OCI-LY7 (cell line): ENCODE measurements at regions not wholly inside any gene's neighbourhood (a gene's known extent, or its start where the extent isn't known, plus 50 kb on each side); places are given as distances from the start of the nearest gene placed in this dataset.

Source experiments
- BruUV-seq: library from RNA; stranded (reverse); fragments of 400-500 nt; replicated peaks from 2 replicates; lab custom pipeline; 2021; lab: Mats Ljungman, UMichigan
- CTCF ChIA-PET: fragments of 300-600 bp; sonication (Branson Sonifier 250); formaldehyde crosslinking; loops from one replicate; lab custom pipeline; 2022; ENCODE audit warnings: antibody characterized with exemption; ENCODE audit not compliant: unreplicated experiment; lab: Charles Lee
- POLR2A ChIA-PET: fragments of 300-600 bp; sonication (Branson Sonifier 250); formaldehyde crosslinking; loops from one replicate; lab custom pipeline; 2022; ENCODE audit warnings: antibody characterized with exemption; lab: Charles Lee
- DNase-seq: peaks from one replicate; pipeline ENCODE4 v3.0.0-alpha.2; 2015; ENCODE audit warnings: low spot score
- H2AFZ ChIP-seq: fragments of 200-600 bp; sonication (generic), shearing (Covaris generic); 2 replicates; pipeline ENCODE4 v1.6.1; 2014; ENCODE audit warnings: mild to moderate bottlenecking, antibody characterized with exemption, low read length, moderate library complexity
- H3K27ac ChIP-seq: fragments of 200-600 bp; sonication (generic); 2 replicates; pipeline ENCODE4 v1.5.1; 2014; ENCODE audit warnings: mixed run types, low read depth, mild to moderate bottlenecking, moderate library complexity, low read length, inconsistent platforms; ENCODE audit not compliant: poor library complexity, severe bottlenecking
- H3K36me3 ChIP-seq: fragments of 200-600 bp; sonication (generic); 2 replicates; pipeline ENCODE4 v1.6.1; 2014; ENCODE audit warnings: mild to moderate bottlenecking, antibody characterized with exemption, low read length, moderate library complexity, mixed read lengths; ENCODE audit not compliant: insufficient read depth
- H3K4me1 ChIP-seq: fragments of 200-600 bp; sonication (generic); 2 replicates; pipeline ENCODE4 v1.5.1; 2014; ENCODE audit warnings: mild to moderate bottlenecking, low read length; ENCODE audit not compliant: insufficient read depth, poor library complexity, severe bottlenecking
- H3K4me2 ChIP-seq: fragments of 200-600 bp; sonication (generic); 2 replicates; pipeline ENCODE4 v1.6.1; 2014; ENCODE audit warnings: mild to moderate bottlenecking, low read length
- H3K4me3 ChIP-seq: fragments of 200-600 bp; sonication (generic); 2 replicates; pipeline ENCODE4 v1.5.1; 2014; ENCODE audit warnings: mild to moderate bottlenecking, low read depth, low read length; ENCODE audit not compliant: poor library complexity, severe bottlenecking
- H3K79me2 ChIP-seq: fragments of 200-600 bp; sonication (generic); 2 replicates; pipeline ENCODE4 v1.6.1; 2016; ENCODE audit warnings: low read depth, mild to moderate bottlenecking, low read length, moderate library complexity, mixed read lengths; ENCODE audit not compliant: insufficient read depth
- H3K9me2 ChIP-seq: fragments of 200-600 bp; sonication (generic); 2 replicates; pipeline ENCODE4 v1.6.1; 2016; ENCODE audit warnings: mild to moderate bottlenecking, low read length, mixed read lengths; ENCODE audit not compliant: insufficient read depth
- H3K9me3 ChIP-seq: fragments of 200-600 bp; sonication (generic); 2 replicates; pipeline ENCODE4 v1.6.1; 2014; ENCODE audit warnings: mild to moderate bottlenecking, mixed run types, low read length, mixed read lengths
- H4K20me1 ChIP-seq: fragments of 200-600 bp; sonication (generic); 2 replicates; pipeline ENCODE4 v1.6.1; 2014; ENCODE audit warnings: mild to moderate bottlenecking, antibody characterized with exemption, low read length, moderate library complexity, mixed read lengths; ENCODE audit not compliant: insufficient read depth
- CTCF ChIP-seq: fragments of 200-600 bp; sonication (generic); conservative IDR thresholded peaks from 2 replicates; pipeline ENCODE4 v1.5.1; 2014; ENCODE audit warnings: mild to moderate bottlenecking, antibody characterized with exemption, low read length, moderate library complexity, mixed read lengths
- EZH2phosphoT487 ChIP-seq: fragments of 200-600 bp; sonication (generic); IDR thresholded peaks from 2 replicates; pipeline ENCODE4 v1.6.1; 2018; ENCODE audit warnings: low read depth, borderline replicate concordance, mild to moderate bottlenecking, mixed run types, antibody characterized with exemption, low read length, moderate library complexity, mixed read lengths
- intact Hi-C: fragments of 100-400 bp; cut with micrococcal nuclease; formaldehyde crosslinking; loops from one replicate; pipeline ENCODE4 v1.10.0; 2022; ENCODE audit not compliant: unreplicated experiment

GRCh38 chrX:150239946-150240642 lies 123.0 kb upstream of the MAMLD1 start:
- Histone ChIP-seq H3K4me2 (no peak overlapping the region), H3K4me3 (no peak overlapping the region), H2AFZ (no peak overlapping the region), H3K4me1 (no peaks in the 10 kb centered on the region), H3K9me3 (no peaks in the 10 kb centered on the region), H3K36me3 (no peaks in the 10 kb centered on the region), H3K79me2 (no peaks in the 10 kb centered on the region), H3K9me2 (no peaks in the 10 kb centered on the region), H3K27ac (no peak overlapping the region), H4K20me1 (no peaks in the 10 kb centered on the region)
- intact Hi-C loops: no loop called here
- ChIA-PET CTCF (no interaction called here), POLR2A (no interaction called here)
- TF ChIP-seq CTCF: no peak
- TF ChIP-seq EZH2phosphoT487: no peak
- no peak for DNase-seq
- BruUV-seq: no TSS peak

- Histone ChIP-seq H4K20me1 (no peaks in the 10 kb centered on the region), H3K79me2 (no peaks in the 10 kb centered on the region), H3K4me3 (no peak overlapping the region), H3K9me3 (no peaks in the 10 kb centered on the region), H2AFZ (no peak overlapping the region), H3K4me1 (no peaks in the 10 kb centered on the region), H3K9me2 (no peaks in the 10 kb centered on the region), H3K27ac (no peak overlapping the region), H3K4me2 (no peak overlapping the region), H3K36me3 (no peaks in the 10 kb centered on the region)
- no peak for TF ChIP-seq CTCF
- no peak for TF ChIP-seq EZH2phosphoT487
- POLR2A ChIA-PET: no interaction called here
- intact Hi-C loops: no loop called here
- DNase-seq: no peak
- no TSS peak for BruUV-seq
- CTCF ChIA-PET: no interaction called here
These were observed 122.5 kb upstream of the MAMLD1 start for GRCh38 chrX:150240643-150240970.

- no peaks in the 10 kb centered on the region for H4K20me1 ChIP-seq
- H3K9me3 ChIP-seq: no peaks in the 10 kb centered on the region
- H3K9me2 ChIP-seq: no peaks in the 10 kb centered on the region
- CTCF ChIA-PET: no interaction called here
- H3K36me3 ChIP-seq: no peaks in the 10 kb centered on the region
- no peak overlapping the region for H3K27ac ChIP-seq
- no peaks in the 10 kb centered on the region for H3K4me1 ChIP-seq
- intact Hi-C loops: no loop called here
- no TSS peak for BruUV-seq
- no peaks in the 10 kb centered on the region for H3K79me2 ChIP-seq
- no peak for DNase-seq
- POLR2A ChIA-PET: no interaction called here
- H3K4me3 ChIP-seq: no peak overlapping the region
- TF ChIP-seq EZH2phosphoT487: no peak
- TF ChIP-seq CTCF: no peak
- no peak overlapping the region for H3K4me2 ChIP-seq
- H2AFZ ChIP-seq: no peak overlapping the region
These were observed 109.0 kb upstream of the MAMLD1 start for GRCh38 chrX:150253959-150254620.
